ENCODE measurements at regions not wholly inside any gene's neighbourhood (a gene's known extent, or its start where the extent isn't known, plus 50 kb on each side); places are given as distances from the start of the nearest gene placed in this dataset.

DNA sequence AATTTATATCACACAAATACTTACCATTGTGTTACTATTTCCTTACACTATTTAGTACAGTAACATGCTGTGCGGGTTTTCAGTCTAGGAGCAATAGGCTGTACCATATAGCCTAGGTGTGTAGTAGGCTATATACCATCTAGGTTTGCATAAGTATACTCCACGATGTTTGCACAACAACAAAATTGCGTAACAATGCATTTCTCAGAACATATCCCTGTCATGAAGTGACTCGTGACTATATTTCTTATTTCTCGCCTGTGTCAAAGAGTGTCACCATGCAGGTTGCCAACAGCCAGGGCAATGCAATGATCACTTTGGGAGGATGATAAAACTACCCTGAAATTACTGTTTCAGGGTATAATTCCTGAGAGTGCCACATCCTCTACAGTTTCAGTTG is 65.6 kb upstream of the CD180 start:
- DNase-seq (ENCODE audit: extremely low read depth, low read depth) = no peak
- TF ChIP-seq, protein P1, sequence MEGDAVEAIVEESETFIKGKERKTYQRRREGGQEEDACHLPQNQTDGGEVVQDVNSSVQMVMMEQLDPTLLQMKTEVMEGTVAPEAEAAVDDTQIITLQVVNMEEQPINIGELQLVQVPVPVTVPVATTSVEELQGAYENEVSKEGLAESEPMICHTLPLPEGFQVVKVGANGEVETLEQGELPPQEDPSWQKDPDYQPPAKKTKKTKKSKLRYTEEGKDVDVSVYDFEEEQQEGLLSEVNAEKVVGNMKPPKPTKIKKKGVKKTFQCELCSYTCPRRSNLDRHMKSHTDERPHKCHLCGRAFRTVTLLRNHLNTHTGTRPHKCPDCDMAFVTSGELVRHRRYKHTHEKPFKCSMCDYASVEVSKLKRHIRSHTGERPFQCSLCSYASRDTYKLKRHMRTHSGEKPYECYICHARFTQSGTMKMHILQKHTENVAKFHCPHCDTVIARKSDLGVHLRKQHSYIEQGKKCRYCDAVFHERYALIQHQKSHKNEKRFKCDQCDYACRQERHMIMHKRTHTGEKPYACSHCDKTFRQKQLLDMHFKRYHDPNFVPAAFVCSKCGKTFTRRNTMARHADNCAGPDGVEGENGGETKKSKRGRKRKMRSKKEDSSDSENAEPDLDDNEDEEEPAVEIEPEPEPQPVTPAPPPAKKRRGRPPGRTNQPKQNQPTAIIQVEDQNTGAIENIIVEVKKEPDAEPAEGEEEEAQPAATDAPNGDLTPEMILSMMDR (IDR thresholded peaks at IDR 0.05; ENCODE audit: low read depth, low read length) = no peak

DNA sequence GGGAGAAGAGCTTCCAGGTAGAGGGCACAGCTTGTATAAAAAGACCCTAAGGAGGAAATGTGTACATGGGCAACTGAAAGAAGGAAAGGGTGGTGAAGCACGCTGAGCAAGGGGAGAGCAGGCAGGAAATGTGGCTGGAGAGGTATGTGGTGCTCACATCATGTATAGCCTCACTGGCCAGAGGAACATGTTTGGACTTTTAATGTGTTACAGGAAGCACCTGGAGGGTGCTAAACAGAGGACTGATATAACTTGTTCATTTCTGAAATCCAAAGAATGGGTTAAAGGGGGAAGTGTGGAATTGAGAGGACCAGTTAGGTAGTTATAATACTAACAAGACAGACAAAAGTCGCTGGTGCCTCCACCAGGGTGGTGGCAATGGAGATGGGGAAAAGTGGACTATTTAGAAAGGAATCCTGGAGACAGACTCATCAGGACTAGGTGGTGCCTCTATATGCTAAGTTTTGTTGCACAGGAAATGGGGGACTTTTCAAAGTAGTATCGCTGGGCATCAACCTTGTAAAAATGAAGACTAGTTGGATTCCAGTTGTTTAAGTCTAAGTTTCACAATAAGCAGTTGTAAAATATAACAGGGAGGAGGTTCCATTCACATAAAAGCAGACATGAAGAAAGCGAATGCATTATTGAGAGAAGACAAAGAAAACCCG is 63.1 kb upstream of the CD180 start:
- no peak for DNase-seq (ENCODE audit: extremely low read depth, low read depth)

DNA sequence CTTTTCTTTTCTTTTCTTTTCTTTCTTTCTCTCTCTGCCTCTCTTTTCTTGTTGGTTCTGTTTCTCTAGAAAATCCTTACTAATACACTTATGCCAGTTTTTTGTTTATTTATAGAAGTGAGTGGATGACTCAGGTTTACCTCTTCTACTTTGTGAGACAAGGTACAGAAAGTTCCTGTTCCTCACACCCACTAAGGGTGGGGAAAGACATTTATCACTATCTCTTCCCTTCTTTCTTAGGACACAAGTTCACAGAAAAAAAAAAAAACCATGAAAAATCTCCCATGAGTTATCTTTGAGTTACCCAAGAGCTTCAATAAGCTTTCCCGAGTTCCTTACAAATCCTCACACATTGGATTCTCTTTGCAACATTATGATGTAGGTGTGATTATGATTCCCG is 60.9 kb upstream of the CD180 start:
- TF ChIP-seq, protein P1 (IDR thresholded peaks at IDR 0.05; ENCODE audit: low read depth, low read length) = no peak
- no peak for DNase-seq (ENCODE audit: extremely low read depth, low read depth)

More for the DNA sequence above, 63.1 kb upstream of the CD180 start:
- TF ChIP-seq, protein P1 (IDR thresholded peaks at IDR 0.05; ENCODE audit: low read depth, low read length) = no peak

DNA sequence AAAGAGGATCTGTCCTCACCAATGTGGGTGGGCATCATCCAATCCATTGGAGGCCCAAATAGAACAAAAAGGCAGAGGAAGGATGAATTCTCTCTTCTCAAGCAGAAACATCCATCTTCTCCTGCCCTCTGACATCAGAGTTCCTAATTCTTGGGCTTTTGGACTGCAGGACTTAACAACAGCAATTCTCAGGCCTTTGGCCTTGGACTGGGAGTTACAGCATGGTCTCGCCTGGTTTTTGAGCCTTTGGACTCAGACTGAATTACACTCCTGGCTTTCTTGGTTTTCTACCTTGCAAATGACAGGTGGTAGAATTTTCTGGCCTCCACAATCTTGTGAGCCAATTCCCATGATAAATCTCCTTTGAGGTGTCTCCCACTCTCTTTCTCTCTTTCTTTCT is 60.5 kb upstream of the CD180 start:
- TF ChIP-seq, protein P1 (IDR thresholded peaks at IDR 0.05; ENCODE audit: low read depth, low read length) = no peak
- no peak for DNase-seq (ENCODE audit: extremely low read depth, low read depth)

DNA sequence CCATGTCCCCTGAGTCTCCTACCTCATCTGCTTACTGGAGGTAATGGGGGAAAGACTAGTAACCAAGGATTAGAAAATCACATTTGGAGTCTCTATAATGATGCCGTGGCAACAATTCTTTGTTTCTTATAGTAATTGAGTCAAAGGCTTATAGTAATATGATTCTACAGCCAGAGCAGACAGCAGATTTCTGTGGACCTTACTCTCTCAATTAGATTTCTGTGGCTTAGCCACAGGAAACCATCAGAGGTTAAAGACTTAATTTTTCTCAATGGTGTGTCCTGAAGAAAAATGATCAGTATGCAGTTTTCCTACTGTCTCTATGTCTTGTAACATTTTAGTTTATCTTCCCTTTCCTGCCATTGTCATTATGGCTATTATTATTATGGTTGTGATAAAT is 59.3 kb upstream of the CD180 start:
- TF ChIP-seq, protein P1 (IDR thresholded peaks at IDR 0.05; ENCODE audit: low read depth, low read length) = no peak
- DNase-seq (ENCODE audit: extremely low read depth, low read depth) = no peak

DNA sequence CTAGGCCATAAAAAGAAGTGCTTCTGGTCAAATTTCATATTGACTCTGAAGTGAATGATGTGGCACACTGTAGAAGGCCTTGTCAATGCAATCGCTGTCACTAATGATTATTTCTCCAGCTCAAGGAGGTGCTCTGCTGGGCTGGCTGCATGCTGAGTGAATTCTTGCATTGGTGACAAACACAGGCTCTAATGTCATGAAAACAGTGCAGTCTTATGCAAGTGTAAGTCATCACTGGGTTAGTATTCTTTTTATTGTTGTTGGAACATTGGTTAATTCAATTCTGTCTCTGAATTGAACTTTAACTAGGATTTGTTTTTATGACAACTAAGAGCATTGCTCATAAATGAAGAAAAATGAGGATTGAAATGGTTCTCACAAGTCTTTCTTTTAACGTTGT is 57.3 kb upstream of the CD180 start:
- DNase-seq (ENCODE audit: extremely low read depth, low read depth) = no peak
- TF ChIP-seq, protein P1 (IDR thresholded peaks at IDR 0.05; ENCODE audit: low read depth, low read length) = no peak

DNA sequence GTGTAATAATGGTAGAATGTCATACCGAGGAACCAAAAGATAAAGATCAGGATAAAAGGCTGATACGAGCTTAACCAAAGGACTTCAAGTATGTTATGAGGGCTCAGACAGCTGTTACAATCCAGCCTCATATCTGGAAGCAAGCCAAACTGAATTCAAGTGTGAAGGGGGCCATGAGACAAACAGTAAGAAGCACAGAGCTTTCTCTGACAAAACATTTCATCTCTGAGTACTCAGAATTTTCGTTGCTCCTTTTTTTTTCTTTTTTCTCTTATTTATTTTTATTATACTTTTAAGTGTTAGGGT is 52.9 kb upstream of the CD180 start:
- TF ChIP-seq, protein P1 (IDR thresholded peaks at IDR 0.05; ENCODE audit: low read depth, low read length) = no peak

More for the DNA sequence above, 52.9 kb upstream of the CD180 start:
- DNase-seq (ENCODE audit: extremely low read depth, low read depth) = no peak

All from AG09319 (cell line).